HFF-Myc (cell line): ENCODE measurements at regions not wholly inside any gene's neighbourhood (a gene's known extent, or its start where the extent isn't known, plus 50 kb on each side); places are given as distances from the start of the nearest gene placed in this dataset.

Experiments
- DNase-seq: peaks from one replicate; pipeline ENCODE4 v3.0.0-alpha.2; 2011; ENCODE audit warnings: low read depth; ENCODE audit errors: extremely low read depth
- H3K4me3 ChIP-seq: replicated peaks from 2 replicates; pipeline ENCODE4 v1.5.1; 2011; ENCODE audit warnings: low read depth, mild to moderate bottlenecking, control low read depth, low read length
- TF ChIP-seq, protein P1 (sequence below): IDR thresholded peaks from 2 replicates; pipeline ENCODE4 v1.5.1; 2012; ENCODE audit warnings: mild to moderate bottlenecking, low read depth, low read length, control low read depth; ENCODE audit errors: missing control alignments

DNA sequence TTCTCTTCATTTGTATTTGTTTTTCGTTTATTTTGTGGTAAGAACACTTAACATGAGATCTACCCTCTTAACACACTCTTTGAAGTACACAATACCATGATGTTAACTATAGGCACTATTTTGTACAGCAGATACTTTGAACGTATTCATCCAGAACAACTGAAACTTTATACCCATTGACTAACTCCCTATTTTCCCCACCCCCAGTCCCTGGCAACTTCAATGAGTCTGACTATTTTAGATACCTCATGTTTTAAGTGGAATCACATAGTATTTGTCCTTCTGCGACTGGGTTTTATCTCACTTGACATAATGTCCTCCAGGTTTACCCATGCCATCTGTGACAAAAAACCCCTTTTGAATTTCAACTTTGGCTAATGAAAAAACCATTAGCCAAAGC lies 356.3 kb upstream of the CDH20 start:
- TF ChIP-seq, protein P1, sequence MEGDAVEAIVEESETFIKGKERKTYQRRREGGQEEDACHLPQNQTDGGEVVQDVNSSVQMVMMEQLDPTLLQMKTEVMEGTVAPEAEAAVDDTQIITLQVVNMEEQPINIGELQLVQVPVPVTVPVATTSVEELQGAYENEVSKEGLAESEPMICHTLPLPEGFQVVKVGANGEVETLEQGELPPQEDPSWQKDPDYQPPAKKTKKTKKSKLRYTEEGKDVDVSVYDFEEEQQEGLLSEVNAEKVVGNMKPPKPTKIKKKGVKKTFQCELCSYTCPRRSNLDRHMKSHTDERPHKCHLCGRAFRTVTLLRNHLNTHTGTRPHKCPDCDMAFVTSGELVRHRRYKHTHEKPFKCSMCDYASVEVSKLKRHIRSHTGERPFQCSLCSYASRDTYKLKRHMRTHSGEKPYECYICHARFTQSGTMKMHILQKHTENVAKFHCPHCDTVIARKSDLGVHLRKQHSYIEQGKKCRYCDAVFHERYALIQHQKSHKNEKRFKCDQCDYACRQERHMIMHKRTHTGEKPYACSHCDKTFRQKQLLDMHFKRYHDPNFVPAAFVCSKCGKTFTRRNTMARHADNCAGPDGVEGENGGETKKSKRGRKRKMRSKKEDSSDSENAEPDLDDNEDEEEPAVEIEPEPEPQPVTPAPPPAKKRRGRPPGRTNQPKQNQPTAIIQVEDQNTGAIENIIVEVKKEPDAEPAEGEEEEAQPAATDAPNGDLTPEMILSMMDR: no peak
- no peak overlapping the region for H3K4me3 ChIP-seq
- no peak for DNase-seq

DNA sequence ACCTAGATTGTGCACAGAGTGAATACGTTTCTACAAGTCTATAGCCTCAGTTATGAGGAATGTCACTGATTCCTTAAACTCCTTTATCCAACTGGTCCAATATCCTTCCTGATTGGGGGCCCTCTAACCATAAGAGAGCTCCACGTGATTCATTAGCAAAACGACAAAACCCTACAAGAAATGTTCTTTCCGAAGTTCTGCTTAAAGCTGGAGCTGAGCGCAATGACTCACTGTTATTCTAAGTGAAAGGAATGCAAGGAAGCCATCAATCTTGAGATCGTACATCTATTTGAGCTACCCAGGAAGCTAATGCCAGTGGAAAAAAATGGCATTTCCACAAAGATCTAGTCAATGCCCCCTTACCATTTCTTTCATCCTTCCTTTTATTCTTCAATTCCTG lies 354.9 kb upstream of the CDH20 start:
- DNase-seq: no peak
- TF ChIP-seq, protein P1: no peak

DNA sequence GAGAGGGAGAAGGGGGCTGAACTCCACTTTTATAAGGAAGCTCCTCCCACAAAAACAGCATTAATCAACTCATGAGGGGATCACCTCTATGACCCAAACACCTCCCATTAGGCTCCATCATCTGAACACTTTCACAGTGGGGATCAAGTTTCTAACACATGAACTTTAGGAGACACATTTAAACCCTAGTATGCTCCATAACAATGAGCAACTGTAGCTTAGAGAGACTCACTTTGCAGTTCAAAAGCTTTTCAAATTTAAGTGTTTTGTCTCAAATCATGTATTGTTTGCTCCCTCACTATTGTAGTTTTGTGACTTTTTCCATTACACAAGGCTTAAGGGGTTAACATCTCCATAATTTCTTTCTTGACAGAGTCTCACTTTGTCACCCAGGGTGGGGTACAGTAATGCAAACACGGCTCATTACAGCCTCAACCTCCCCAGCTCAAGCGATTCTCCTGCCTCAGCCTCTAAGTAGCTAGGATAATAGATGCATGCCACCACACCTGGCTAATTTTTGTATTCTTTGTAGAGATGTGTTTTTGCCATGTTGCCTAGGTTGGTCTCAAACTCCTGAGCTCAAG lies 352.7 kb upstream of the CDH20 start:
- no peak overlapping the region for H3K4me3 ChIP-seq
- no peak for DNase-seq
- TF ChIP-seq, protein P1: no peak

More for the DNA sequence above, 354.9 kb upstream of the CDH20 start:
- H3K4me3 ChIP-seq: no peak overlapping the region

DNA sequence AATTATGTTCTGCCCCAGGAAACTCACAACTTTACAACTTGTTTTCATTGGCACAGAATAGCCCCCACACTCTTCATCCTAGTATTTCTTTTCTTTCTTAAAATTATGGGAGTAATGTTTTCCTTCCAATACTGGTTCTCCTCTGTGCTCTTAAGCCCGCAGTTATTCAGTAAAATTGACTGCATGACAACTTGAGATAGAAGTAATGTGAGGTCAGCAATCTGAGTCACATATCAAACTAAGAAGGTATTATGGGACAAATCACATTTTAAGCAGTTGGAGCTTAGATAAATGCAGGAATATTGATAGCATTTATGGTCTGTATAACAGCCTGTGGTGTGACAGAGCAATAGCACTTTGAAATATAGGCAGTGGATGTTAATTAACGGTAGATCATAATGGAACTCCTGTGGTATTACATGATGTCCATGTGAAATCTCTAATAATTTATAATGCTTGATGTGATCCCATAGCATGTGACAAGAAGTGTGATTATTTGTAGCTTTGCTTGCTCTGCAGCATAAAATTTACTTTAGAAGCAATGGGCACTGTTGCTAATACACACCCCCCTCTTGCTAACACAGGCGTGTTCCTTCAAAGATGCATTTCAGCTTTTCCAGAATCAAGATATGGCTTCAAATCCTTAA lies 351.4 kb upstream of the CDH20 start:
- TF ChIP-seq, protein P1: no peak
- no peak overlapping the region for H3K4me3 ChIP-seq
- no peak for DNase-seq

DNA sequence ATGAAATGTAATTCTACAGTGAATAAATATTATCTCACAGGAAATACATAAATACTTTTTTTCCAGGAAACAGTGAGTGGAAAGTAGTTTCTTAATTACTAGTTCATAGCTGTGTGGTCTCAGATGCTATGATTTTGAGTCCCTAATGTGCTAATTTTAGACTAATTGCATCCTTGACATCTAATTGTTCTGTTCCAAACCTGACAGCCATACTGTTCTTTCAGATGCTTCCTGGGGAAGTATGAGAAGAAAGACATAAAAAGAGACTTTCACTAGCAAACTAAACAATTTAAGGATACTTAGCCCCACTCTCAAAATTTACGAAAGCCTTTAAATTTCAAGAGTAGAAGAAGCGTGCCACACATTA lies 350.9 kb upstream of the CDH20 start:
- H3K4me3 ChIP-seq: no peak overlapping the region
- no peak for DNase-seq
- TF ChIP-seq, protein P1: no peak

DNA sequence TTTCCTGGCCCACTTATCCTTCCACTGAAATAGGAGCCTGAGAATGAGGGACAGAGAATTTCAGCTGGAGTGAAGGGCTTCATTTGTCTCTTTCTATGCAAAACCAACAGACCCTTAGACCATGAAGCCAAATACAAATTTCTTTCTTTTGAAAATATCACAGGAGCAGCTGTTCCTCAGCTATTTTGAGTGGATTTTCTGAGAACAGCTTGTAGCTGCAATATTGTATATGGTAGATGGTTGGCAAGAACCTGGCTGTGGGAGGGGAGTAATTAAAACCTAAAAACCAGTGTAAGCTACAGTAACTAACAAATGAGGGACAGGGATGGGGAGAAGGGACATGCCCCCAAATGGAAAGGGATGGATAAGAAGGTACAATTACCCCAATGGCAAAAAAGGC lies 350.3 kb upstream of the CDH20 start:
- H3K4me3 ChIP-seq: no peak overlapping the region
- TF ChIP-seq, protein P1: no peak
- DNase-seq: no peak

DNA sequence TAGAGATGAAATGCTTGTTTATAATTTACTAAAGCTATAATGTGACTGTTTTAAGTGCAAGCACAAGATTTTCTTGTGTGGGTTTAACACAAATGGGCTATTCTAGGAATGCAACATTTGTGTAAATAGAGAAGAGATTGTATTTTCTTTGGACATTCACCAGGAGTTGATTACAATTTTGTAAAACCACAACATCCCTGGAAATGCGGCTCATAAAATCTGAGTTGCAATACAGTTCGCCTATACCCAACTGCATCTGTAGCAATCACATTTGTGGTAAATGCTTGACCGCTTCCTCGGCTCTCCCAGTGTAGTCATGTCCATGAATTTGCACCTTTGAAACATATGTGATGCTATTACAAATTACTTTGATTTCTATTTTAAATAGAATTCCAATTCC lies 348.7 kb upstream of the CDH20 start:
- H3K4me3 ChIP-seq: no peak overlapping the region
- no peak for DNase-seq
- TF ChIP-seq, protein P1: no peak
